ENCODE measurements at regions not wholly inside any gene's neighbourhood (a gene's known extent, or its start where the extent isn't known, plus 50 kb on each side); places are given as distances from the start of the nearest gene placed in this dataset.
"Not testable (repeated sequence)": the region's sequence is repeated elsewhere in the genome, so short reads cannot be mapped to it uniquely, and the experiment has no call there.

DNA sequence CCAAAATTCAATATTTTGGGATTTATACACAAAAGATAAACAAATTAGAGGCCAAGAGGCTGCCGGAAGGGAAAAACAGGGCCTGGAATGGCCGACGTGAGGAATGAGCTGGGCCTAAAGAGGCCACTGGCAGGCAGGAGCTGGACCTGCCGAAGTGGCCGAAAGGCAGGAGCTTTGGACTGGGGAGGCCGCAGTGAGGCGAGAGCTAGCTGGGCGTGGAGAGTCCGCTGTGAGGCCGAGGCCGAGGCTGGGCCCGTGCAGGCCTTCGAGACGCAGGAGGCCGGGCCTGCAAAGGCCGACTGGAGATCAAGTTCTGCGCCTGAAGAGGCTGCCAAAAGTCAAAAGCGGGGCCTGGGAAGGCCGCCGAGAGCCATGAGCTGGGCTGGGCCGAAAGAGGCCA is 316.5 kb downstream of the OR4F29 start:
- TF ChIP-seq, protein P1, sequence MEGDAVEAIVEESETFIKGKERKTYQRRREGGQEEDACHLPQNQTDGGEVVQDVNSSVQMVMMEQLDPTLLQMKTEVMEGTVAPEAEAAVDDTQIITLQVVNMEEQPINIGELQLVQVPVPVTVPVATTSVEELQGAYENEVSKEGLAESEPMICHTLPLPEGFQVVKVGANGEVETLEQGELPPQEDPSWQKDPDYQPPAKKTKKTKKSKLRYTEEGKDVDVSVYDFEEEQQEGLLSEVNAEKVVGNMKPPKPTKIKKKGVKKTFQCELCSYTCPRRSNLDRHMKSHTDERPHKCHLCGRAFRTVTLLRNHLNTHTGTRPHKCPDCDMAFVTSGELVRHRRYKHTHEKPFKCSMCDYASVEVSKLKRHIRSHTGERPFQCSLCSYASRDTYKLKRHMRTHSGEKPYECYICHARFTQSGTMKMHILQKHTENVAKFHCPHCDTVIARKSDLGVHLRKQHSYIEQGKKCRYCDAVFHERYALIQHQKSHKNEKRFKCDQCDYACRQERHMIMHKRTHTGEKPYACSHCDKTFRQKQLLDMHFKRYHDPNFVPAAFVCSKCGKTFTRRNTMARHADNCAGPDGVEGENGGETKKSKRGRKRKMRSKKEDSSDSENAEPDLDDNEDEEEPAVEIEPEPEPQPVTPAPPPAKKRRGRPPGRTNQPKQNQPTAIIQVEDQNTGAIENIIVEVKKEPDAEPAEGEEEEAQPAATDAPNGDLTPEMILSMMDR (IDR thresholded peaks at IDR 0.05), result not testable (repeated sequence)
- TF ChIP-seq POLR2A (IDR thresholded peaks at IDR 0.05), result not testable (repeated sequence)
